Esophagus squamous epithelium (tissue), 5 donors: ENCODE measurements at regions not wholly inside any gene's neighbourhood (a gene's known extent, or its start where the extent isn't known, plus 50 kb on each side); places are given as distances from the start of the nearest gene placed in this dataset.
"Not testable (repeated sequence)": the region's sequence is repeated elsewhere in the genome, so short reads cannot be mapped to it uniquely, and the experiment has no call there.

Experiments
- DNase-seq: peaks from one replicate; lab custom pipeline; 2025; lab: John Stamatoyannopoulos, UW
- H3K27ac ChIP-seq, 4 donors: fragments of 200-600 bp; sonication (generic); one replicate each; pipeline ENCODE4 v1.5.1; 2016 to 2019; ENCODE audit warnings: mild to moderate bottlenecking in 1 of 4
- H3K27me3 ChIP-seq, 4 donors: fragments of 200-600 bp; sonication (generic); 1 replicate in 3 of 4; 2 replicates in 1 of 4; pipeline versions ENCODE4 v1.5.1 to v1.6.0; 2017 to 2021; ENCODE audit warnings: antibody characterized with exemption in 1 of 4
- H3K36me3 ChIP-seq, 3 donors: fragments of 200-600 bp; sonication (generic); one replicate each; pipeline ENCODE4 v1.5.1; 2016 to 2019
- H3K4me1 ChIP-seq, 3 donors: fragments of 200-600 bp; sonication (generic); one replicate each; pipeline ENCODE4 v1.5.1; 2017 to 2019
- H3K4me3 ChIP-seq, 4 donors: fragments of 200-600 bp; sonication (generic); 1 replicate in 3 of 4; 2 replicates in 1 of 4; pipeline ENCODE4 v1.5.1; 2016 to 2019; ENCODE audit warnings: mild to moderate bottlenecking in 2 of 4, moderate library complexity in 1 of 4
- H3K9me3 ChIP-seq, 3 donors: fragments of 200-600 bp; sonication (generic); one replicate each; pipeline ENCODE4 v1.5.1; 2016 to 2019
- POLR2A ChIP-seq, 4 donors: fragments of 450-650 bp; IDR thresholded peaks; one replicate each; pipeline ENCODE4 v1.6.1; 2017; ENCODE audit warnings: antibody characterized with exemption in 4 of 4, mild to moderate bottlenecking in 4 of 4, moderate library complexity in 3 of 4
- WGBS, 2 donors: methylation state at CpG; one replicate each; pipeline ENCODE4 v1.1.5; 2018; 5-methylcytosine and 5-hydroxymethylcytosine counted together
- intact Hi-C: fragments of 100-400 bp; cut with DNase I; formaldehyde crosslinking; loops from one replicate; pipeline ENCODE4 v1.15.0; 2022
- TF ChIP-seq, protein P1 (sequence below), 6 experiments: fragments of 450-650 bp in 4 of 6; fragments of 200-600 bp in 2 of 6; sonication (generic) in 2 of 6; IDR thresholded peaks; one replicate each; pipeline ENCODE4 v1.5.1; 2016 to 2019; ENCODE audit warnings: antibody characterized with exemption in 6 of 6, mild to moderate bottlenecking in 4 of 6, moderate library complexity in 4 of 6
- donor health status: DM: yes; HTN: yes; CAD: no.

DNA sequence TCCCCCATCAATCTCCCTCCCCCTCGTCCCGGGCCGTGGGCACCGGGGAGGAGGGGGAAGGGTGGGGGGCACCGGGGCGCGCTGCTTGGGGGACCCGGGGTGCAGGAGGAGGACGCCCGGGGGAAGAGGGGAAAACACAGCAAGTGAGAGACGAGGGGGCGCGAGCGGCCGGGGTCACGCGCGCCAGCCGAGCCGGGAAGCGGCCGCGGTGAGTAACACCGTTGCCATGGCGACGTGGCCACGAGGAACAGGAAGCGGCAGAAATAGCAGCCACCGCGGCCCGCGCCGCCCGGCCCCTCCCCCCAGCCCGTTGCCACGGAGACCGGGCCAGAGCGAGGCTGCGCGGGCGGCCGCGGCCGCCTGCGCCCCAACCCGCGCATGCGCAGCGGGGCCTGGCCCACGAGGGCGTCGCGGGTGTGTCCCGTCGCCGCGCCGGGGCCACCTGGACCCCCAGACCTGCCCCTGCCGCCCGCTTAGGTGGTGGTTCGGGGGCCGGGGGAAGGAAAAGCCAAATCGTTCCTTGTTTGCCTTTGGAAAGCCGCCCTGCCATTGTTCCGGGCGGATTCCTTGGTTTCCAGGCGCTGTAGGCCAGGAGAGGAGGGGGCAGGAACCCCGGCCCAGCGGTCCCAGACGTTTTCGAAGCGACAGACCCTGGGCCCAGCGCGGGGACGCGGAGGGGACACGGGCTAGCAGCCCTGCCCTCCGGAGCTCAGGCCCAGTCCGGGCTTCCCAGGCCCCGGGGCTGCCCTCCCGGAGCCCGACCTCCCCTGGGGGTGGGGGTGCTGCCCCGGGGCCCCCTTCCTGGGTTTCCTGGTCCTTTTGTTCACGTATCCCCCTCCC is 207.1 kb downstream of the C9orf50 start:
- intact Hi-C loops = no loop called here
- Histone ChIP-seq H3K4me1 (peaks cover 29 to 57% (median 34%) of the 10 kb centered on the region in 3 donors), H3K27me3 (no peaks in the 10 kb centered on the region), H3K27ac (peak overlapping the region; percentile 95 to 99 (median 98)), H3K9me3 (no peaks in the 10 kb centered on the region), H3K4me3 (peak overlapping the region; percentile 63 to 77 (median 69)), H3K36me3 (no peaks in the 10 kb centered on the region)
- peak in 3 of 4 donors; percentile 76 to 96 (median 89) for TF ChIP-seq POLR2A (IDR thresholded peaks at IDR 0.05)
- TF ChIP-seq, protein P1, sequence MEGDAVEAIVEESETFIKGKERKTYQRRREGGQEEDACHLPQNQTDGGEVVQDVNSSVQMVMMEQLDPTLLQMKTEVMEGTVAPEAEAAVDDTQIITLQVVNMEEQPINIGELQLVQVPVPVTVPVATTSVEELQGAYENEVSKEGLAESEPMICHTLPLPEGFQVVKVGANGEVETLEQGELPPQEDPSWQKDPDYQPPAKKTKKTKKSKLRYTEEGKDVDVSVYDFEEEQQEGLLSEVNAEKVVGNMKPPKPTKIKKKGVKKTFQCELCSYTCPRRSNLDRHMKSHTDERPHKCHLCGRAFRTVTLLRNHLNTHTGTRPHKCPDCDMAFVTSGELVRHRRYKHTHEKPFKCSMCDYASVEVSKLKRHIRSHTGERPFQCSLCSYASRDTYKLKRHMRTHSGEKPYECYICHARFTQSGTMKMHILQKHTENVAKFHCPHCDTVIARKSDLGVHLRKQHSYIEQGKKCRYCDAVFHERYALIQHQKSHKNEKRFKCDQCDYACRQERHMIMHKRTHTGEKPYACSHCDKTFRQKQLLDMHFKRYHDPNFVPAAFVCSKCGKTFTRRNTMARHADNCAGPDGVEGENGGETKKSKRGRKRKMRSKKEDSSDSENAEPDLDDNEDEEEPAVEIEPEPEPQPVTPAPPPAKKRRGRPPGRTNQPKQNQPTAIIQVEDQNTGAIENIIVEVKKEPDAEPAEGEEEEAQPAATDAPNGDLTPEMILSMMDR (IDR thresholded peaks at IDR 0.05) = peak in 1 of 6 experiments; percentile 24
- DNase-seq = peak; percentile 91
- 7% methylated on average over 3 of the region's 84 CpGs; no CpG with 5 or more reads in 1 of the 2 donors for WGBS, 2 donors

DNA sequence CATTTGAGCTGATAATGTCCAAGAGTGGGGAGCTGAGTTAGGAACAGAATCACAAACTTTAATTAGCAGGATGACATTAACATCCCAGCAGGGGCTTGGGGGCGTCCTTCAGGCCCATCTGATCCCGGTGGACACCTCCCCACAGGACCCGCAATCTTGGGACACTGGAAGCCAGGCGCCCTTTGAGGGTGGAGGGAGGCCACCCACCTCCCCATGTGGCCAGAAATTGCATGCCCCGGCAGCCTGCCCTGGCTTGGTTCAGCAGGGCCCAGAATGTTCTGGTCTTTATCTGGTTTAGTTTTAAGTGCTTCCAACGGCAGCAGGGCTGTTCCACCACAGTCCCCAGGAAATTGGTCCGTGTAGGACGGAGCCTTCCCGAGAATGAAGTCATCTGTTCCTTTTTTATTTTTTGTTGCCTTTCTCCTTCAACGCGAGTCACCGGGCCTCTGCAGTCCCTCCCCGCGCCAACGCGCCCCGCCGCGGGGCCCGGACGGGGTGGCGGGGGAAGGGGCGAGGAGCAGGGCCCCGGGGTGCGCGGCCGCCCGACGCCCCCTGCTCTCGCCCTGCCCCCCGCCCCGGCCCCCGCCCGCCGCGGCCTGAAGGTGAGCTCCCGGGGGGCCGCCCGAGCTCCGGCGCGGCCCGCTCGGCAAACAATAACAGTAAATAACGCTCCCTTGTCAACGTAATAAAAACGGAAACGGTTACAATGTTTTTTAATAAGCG is 207.9 kb downstream of the C9orf50 start:
- DNase-seq = no peak
- H3K4me3 ChIP-seq = peak overlapping the region; percentile 63 to 77 (median 69)
- no peaks in the 10 kb centered on the region for H3K9me3 ChIP-seq
- no peaks in the 10 kb centered on the region for H3K27me3 ChIP-seq
- peak overlapping the region; percentile 95 to 99 (median 98) for H3K27ac ChIP-seq
- 0 to 3% methylated on average over 22 to 28 of the region's 49 CpGs for WGBS, 2 donors
- intact Hi-C loops = no loop called here
- H3K36me3 ChIP-seq = no peaks in the 10 kb centered on the region
- peaks cover 29 to 65% (median 34%) of the 10 kb centered on the region in 3 donors for H3K4me1 ChIP-seq
- TF ChIP-seq, protein P1 (IDR thresholded peaks at IDR 0.05) = no peak
- peak in 1 of 4 donors; percentile 28 for TF ChIP-seq POLR2A (IDR thresholded peaks at IDR 0.05)

DNA sequence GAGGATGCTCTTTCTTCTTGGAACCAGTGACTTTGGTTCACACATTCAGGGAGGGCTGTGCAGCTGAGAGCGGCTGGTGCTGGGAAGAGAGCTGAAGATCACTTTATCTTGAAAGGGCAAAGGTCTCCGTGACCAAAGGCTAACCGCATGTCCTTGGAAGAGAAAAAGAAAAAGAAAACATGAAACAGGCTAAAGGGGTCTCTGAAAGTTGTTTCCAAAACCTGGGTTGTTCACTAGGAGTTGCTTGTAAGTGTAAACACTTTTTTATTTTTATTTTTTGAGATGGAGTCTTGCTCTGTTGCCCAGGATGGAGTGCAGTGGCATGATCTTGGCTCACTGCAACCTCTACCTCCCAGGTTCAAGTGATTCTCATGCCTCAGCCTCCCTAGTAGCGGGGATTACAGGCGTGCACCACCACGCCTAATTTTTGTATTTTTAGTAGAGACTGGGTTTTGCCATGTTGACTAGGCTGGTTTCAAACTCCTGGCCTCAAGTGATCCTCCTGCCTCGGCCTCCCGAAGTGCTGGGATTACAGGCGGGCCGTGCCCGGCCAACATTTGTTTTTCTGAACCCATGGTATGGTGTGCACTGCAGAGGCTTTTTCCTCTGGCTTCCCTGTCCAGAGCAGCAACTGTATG is 208.6 kb downstream of the C9orf50 start:
- intact Hi-C loops, DNase-seq, H3K27me3 ChIP-seq, H3K36me3 ChIP-seq, H3K9me3 ChIP-seq: not testable (repeated sequence)
- peaks cover 29 to 71% (median 34%) of the 10 kb centered on the region in 3 donors for H3K4me1 ChIP-seq
- peak overlapping the region; percentile 95 to 99 (median 98) for H3K27ac ChIP-seq
- WGBS, 2 donors = 84 to 91% methylated on average over 11 of the region's 11 CpGs
- peak overlapping the region in 2 of 4 donors; percentile 74 to 77 for H3K4me3 ChIP-seq

DNA sequence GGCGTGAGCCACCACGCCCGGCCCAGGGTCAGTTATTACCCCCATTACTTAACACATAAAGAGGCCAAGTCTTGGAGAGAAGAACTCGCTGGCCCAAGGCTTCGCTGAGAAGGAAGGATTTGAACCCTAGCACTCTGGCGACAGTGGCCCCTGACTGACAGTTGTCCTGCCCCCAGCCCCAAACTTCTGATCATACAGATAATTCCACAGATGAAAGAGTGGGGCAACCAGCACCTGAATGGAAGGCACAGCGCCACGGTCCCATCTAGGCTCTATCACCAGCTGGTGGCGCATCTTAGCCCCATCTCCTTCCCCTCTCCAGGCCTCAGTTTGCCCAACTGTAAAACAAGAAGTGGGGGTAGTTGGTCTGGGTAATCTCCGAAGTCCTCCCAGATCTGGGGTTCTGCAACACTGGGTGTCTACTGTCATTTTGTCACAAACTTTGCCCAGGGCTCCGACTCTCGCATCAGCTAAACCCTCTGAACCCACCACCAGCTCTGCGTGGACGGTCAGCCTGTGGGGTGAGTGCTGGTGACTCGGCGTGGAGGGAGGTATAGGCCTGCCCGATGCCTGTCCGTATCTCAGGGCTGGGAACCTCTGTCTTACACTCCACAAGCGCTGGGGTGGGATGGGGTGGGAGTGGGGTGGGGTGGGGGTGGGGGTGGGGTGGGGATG is 209.3 kb downstream of the C9orf50 start:
- no peak for DNase-seq

More for the DNA sequence above, 209.3 kb downstream of the C9orf50 start:
- TF ChIP-seq, protein P1 (IDR thresholded peaks at IDR 0.05) = no peak
- TF ChIP-seq POLR2A (IDR thresholded peaks at IDR 0.05) = no peak
- Histone ChIP-seq H3K4me3 (no peak overlapping the region), H3K9me3 (no peaks in the 10 kb centered on the region), H3K4me1 (peaks cover 30 to 71% (median 37%) of the 10 kb centered on the region in 3 donors), H3K36me3 (no peaks in the 10 kb centered on the region), H3K27me3 (no peaks in the 10 kb centered on the region), H3K27ac (peak overlapping the region; percentile 47 to 99 (median 97))
- intact Hi-C loops = no loop called here
- 85 to 89% methylated on average over 9 to 11 of the region's 19 CpGs for WGBS, 2 donors
